ENCODE measurements at regions not wholly inside any gene's neighbourhood (a gene's known extent, or its start where the extent isn't known, plus 50 kb on each side); places are given as distances from the start of the nearest gene placed in this dataset.
"Not testable (repeated sequence)": the region's sequence is repeated elsewhere in the genome, so short reads cannot be mapped to it uniquely, and the experiment has no call there.

- H3K4me2 ChIP-seq = no peak overlapping the region
- no peak overlapping the region for H2AFZ ChIP-seq
- no peaks in the 10 kb centered on the region for H3K79me2 ChIP-seq
- H3K9me2 ChIP-seq (replicated peaks; ENCODE audit: insufficient read depth) = no peaks in the 10 kb centered on the region
- no peaks in the 10 kb centered on the region for H3K9me3 ChIP-seq (ENCODE audit: low read depth)
- H4K20me1 ChIP-seq (ENCODE audit: insufficient read depth, poor library complexity, severe bottlenecking) = no peaks in the 10 kb centered on the region
- no peak for DNase-seq (ENCODE audit: low spot score)
- 81% methylated on average over 4 of the region's 4 CpGs for WGBS (ENCODE audit: low lambda C conversion rate, missing lambda C conversion rate)
- H3K4me1 ChIP-seq (ENCODE audit: insufficient read depth) = peaks cover 3% of the 10 kb centered on the region
- no peak overlapping the region for H3K4me3 ChIP-seq
- H3K27ac ChIP-seq = no peak overlapping the region
- TF ChIP-seq EZH2phosphoT487 (IDR thresholded peaks at IDR 0.05; ENCODE audit: low read depth, severe bottlenecking, unreplicated experiment) (no peak), EZH2 (IDR thresholded peaks at IDR 0.05; ENCODE audit: borderline replicate concordance) (no peak)
- no peaks in the 10 kb centered on the region for H3K27me3 ChIP-seq
- H3K36me3 ChIP-seq (replicated peaks; ENCODE audit: insufficient read depth, low read depth) = no peaks in the 10 kb centered on the region
Observed at GRCh38 chr3:73257186-73257585, 195.7 kb downstream of the EBLN2 start.

GRCh38 chr3:73258057-73258456 lies 196.6 kb downstream of the EBLN2 start:
- 76% methylated on average over 4 of the region's 4 CpGs for WGBS (ENCODE audit: low lambda C conversion rate, missing lambda C conversion rate)
- DNase-seq (ENCODE audit: low spot score) = no peak
- no peaks in the 10 kb centered on the region for H3K9me3 ChIP-seq (ENCODE audit: low read depth)

GRCh38 chr3:73259291-73259690 lies 197.8 kb downstream of the EBLN2 start:
- WGBS (ENCODE audit: low lambda C conversion rate, missing lambda C conversion rate) = 38% methylated on average over 2 of the region's 2 CpGs
- no peak overlapping the region for H3K27ac ChIP-seq

More at GRCh38 chr3:73258057-73258456, 196.6 kb downstream of the EBLN2 start:
- peaks cover 3% of the 10 kb centered on the region for H3K4me1 ChIP-seq (ENCODE audit: insufficient read depth)
- no peaks in the 10 kb centered on the region for H3K36me3 ChIP-seq (replicated peaks; ENCODE audit: insufficient read depth, low read depth)
- H4K20me1 ChIP-seq (ENCODE audit: insufficient read depth, poor library complexity, severe bottlenecking) = no peaks in the 10 kb centered on the region
- H3K4me3 ChIP-seq = no peak overlapping the region
- TF ChIP-seq CTCF (IDR thresholded peaks at IDR 0.05; ENCODE audit: poor library complexity) (no peak), EZH2 (IDR thresholded peaks at IDR 0.05; ENCODE audit: borderline replicate concordance) (no peak), EZH2phosphoT487 (IDR thresholded peaks at IDR 0.05; ENCODE audit: low read depth, severe bottlenecking, unreplicated experiment) (no peak)
- no peak overlapping the region for H2AFZ ChIP-seq
- H3K27ac ChIP-seq = no peak overlapping the region
- H3K4me2 ChIP-seq = no peak overlapping the region
- no peaks in the 10 kb centered on the region for H3K9me2 ChIP-seq (replicated peaks; ENCODE audit: insufficient read depth)
- H3K79me2 ChIP-seq = no peaks in the 10 kb centered on the region
- H3K27me3 ChIP-seq = no peaks in the 10 kb centered on the region

GRCh38 chr3:73259856-73260255 lies 198.4 kb downstream of the EBLN2 start:
- no peaks in the 10 kb centered on the region for H3K27me3 ChIP-seq
- DNase-seq (ENCODE audit: low spot score) = no peak

More at GRCh38 chr3:73259291-73259690, 197.8 kb downstream of the EBLN2 start:
- Histone ChIP-seq H3K79me2 (no peaks in the 10 kb centered on the region), H2AFZ (no peak overlapping the region), H3K36me3 (replicated peaks; ENCODE audit: insufficient read depth, low read depth) (no peaks in the 10 kb centered on the region), H3K4me1 (ENCODE audit: insufficient read depth) (peaks cover 3% of the 10 kb centered on the region), H3K4me3 (no peak overlapping the region), H3K27me3 (no peaks in the 10 kb centered on the region), H4K20me1 (ENCODE audit: insufficient read depth, poor library complexity, severe bottlenecking) (no peaks in the 10 kb centered on the region), H3K4me2 (no peak overlapping the region), H3K9me2 (replicated peaks; ENCODE audit: insufficient read depth) (no peaks in the 10 kb centered on the region), H3K9me3 (ENCODE audit: low read depth) (no peaks in the 10 kb centered on the region)
- no peak for DNase-seq (ENCODE audit: low spot score)
- TF ChIP-seq EZH2phosphoT487 (IDR thresholded peaks at IDR 0.05; ENCODE audit: low read depth, severe bottlenecking, unreplicated experiment) (no peak), CTCF (IDR thresholded peaks at IDR 0.05; ENCODE audit: poor library complexity) (no peak), EZH2 (IDR thresholded peaks at IDR 0.05; ENCODE audit: borderline replicate concordance) (no peak)

GRCh38 chr3:73266558-73266957 lies 205.1 kb downstream of the EBLN2 start:
- WGBS (ENCODE audit: low lambda C conversion rate, missing lambda C conversion rate) = 100% methylated on average over 1 of the region's 1 CpG
- not testable (repeated sequence) for H3K27ac ChIP-seq; H3K4me1 ChIP-seq (ENCODE audit: insufficient read depth); H3K4me3 ChIP-seq; DNase-seq (ENCODE audit: low spot score); H3K79me2 ChIP-seq; H3K4me2 ChIP-seq; H2AFZ ChIP-seq; H3K36me3 ChIP-seq (replicated peaks; ENCODE audit: insufficient read depth, low read depth); H3K9me3 ChIP-seq (ENCODE audit: low read depth); H3K27me3 ChIP-seq; H3K9me2 ChIP-seq (replicated peaks; ENCODE audit: insufficient read depth); H4K20me1 ChIP-seq (ENCODE audit: insufficient read depth, poor library complexity, severe bottlenecking)

More at GRCh38 chr3:73259856-73260255, 198.4 kb downstream of the EBLN2 start:
- no peak overlapping the region for H3K4me2 ChIP-seq
- H3K27ac ChIP-seq = no peak overlapping the region
- no peaks in the 10 kb centered on the region for H3K9me3 ChIP-seq (ENCODE audit: low read depth)
- no peaks in the 10 kb centered on the region for H3K79me2 ChIP-seq
- H3K4me1 ChIP-seq (ENCODE audit: insufficient read depth) = peaks cover 3% of the 10 kb centered on the region
- no peak overlapping the region for H2AFZ ChIP-seq
- WGBS (ENCODE audit: low lambda C conversion rate, missing lambda C conversion rate) = 61% methylated on average over 1 of the region's 1 CpG
- H4K20me1 ChIP-seq (ENCODE audit: insufficient read depth, poor library complexity, severe bottlenecking) = no peaks in the 10 kb centered on the region
- TF ChIP-seq EZH2 (IDR thresholded peaks at IDR 0.05; ENCODE audit: borderline replicate concordance) (no peak), CTCF (IDR thresholded peaks at IDR 0.05; ENCODE audit: poor library complexity) (no peak), EZH2phosphoT487 (IDR thresholded peaks at IDR 0.05; ENCODE audit: low read depth, severe bottlenecking, unreplicated experiment) (no peak)
- no peaks in the 10 kb centered on the region for H3K36me3 ChIP-seq (replicated peaks; ENCODE audit: insufficient read depth, low read depth)
- H3K4me3 ChIP-seq = no peak overlapping the region
- no peaks in the 10 kb centered on the region for H3K9me2 ChIP-seq (replicated peaks; ENCODE audit: insufficient read depth)

GRCh38 chr3:73269126-73269525 lies 207.7 kb downstream of the EBLN2 start:
- DNase-seq (ENCODE audit: low spot score); H3K27me3 ChIP-seq; H3K4me3 ChIP-seq; H3K4me1 ChIP-seq (ENCODE audit: insufficient read depth); H3K9me2 ChIP-seq (replicated peaks; ENCODE audit: insufficient read depth); H4K20me1 ChIP-seq (ENCODE audit: insufficient read depth, poor library complexity, severe bottlenecking); H3K27ac ChIP-seq; H2AFZ ChIP-seq; H3K79me2 ChIP-seq; H3K36me3 ChIP-seq (replicated peaks; ENCODE audit: insufficient read depth, low read depth); H3K9me3 ChIP-seq (ENCODE audit: low read depth); H3K4me2 ChIP-seq: not testable (repeated sequence)
- 94% methylated on average over 17 of the region's 25 CpGs for WGBS (ENCODE audit: low lambda C conversion rate, missing lambda C conversion rate)
